ENCODE measurements at regions not wholly inside any gene's neighbourhood (a gene's known extent, or its start where the extent isn't known, plus 50 kb on each side); places are given as distances from the start of the nearest gene placed in this dataset.

GRCh38 chr3:16724487-16724886 lies 119.3 kb upstream of the DAZL start:
- Histone ChIP-seq H3K9ac (ENCODE audit: low read length) (no peak overlapping the region), H2BK5ac (ENCODE audit: low read depth, low read length, poor library complexity, severe bottlenecking) (no peak overlapping the region), H3K4ac (ENCODE audit: low read depth in 1 of 2, low read length in 2 of 2) (no peak overlapping the region), H3K9me3 (ENCODE audit: control insufficient read depth, low read length) (peaks cover 4% of the 10 kb centered on the region), H3K4me2 (ENCODE audit: low read length, poor library complexity, severe bottlenecking) (no peak overlapping the region), H3K79me1 (replicated peaks; ENCODE audit: low read length, poor library complexity, severe bottlenecking) (no peaks in the 10 kb centered on the region), H3K18ac (ENCODE audit: low read depth in 1 of 2, low read length in 2 of 2) (no peak overlapping the region), H2AFZ (ENCODE audit: low read depth, low read length) (no peak overlapping the region), H3K4me1 (ENCODE audit: control insufficient read depth, insufficient read depth, low read depth, low read length) (no peaks in the 10 kb centered on the region), H4K8ac (ENCODE audit: low read length) (no peak overlapping the region), H3K27ac (ENCODE audit: low read length, poor library complexity, severe bottlenecking) (no peak overlapping the region), H2AK5ac (ENCODE audit: low read length, severe bottlenecking) (no peak overlapping the region), H3K23ac (ENCODE audit: low read length in 2 of 2) (no peak overlapping the region), H3K4me3 (ENCODE audit: insufficient read depth in 1 of 2, low read depth in 1 of 2, low read length in 2 of 2) (no peak overlapping the region), H3K36me3 (ENCODE audit: control insufficient read depth in 1 of 2, insufficient read depth in 2 of 2, low read depth in 1 of 2, low read length in 2 of 2) (no peaks in the 10 kb centered on the region), H3K14ac (ENCODE audit: low read length in 2 of 2) (no peak overlapping the region), H4K91ac (ENCODE audit: low read length) (no peak overlapping the region), H2BK12ac (ENCODE audit: low read length in 2 of 2) (no peak overlapping the region), H3K27me3 (ENCODE audit: control insufficient read depth in 1 of 2, insufficient read depth in 1 of 2, low read length in 2 of 2) (no peaks in the 10 kb centered on the region), H2BK120ac (ENCODE audit: low read depth, low read length) (no peak overlapping the region), H2BK15ac (ENCODE audit: low read depth, poor library complexity, severe bottlenecking) (no peak overlapping the region)
- DNase-seq = no peak
- 60% methylated on average over 1 of the region's 3 CpGs for WGBS

GRCh38 chr3:16725972-16726371 lies 120.7 kb upstream of the DAZL start:
- Histone ChIP-seq H3K9me3 (ENCODE audit: control insufficient read depth, low read length) (peaks cover 4% of the 10 kb centered on the region), H3K4me2 (ENCODE audit: low read length, poor library complexity, severe bottlenecking) (no peak overlapping the region), H3K4me3 (ENCODE audit: insufficient read depth in 1 of 2, low read depth in 1 of 2, low read length in 2 of 2) (no peak overlapping the region), H3K36me3 (ENCODE audit: control insufficient read depth in 1 of 2, insufficient read depth in 2 of 2, low read depth in 1 of 2, low read length in 2 of 2) (no peaks in the 10 kb centered on the region), H3K14ac (ENCODE audit: low read length in 2 of 2) (no peak overlapping the region), H3K79me1 (replicated peaks; ENCODE audit: low read length, poor library complexity, severe bottlenecking) (no peaks in the 10 kb centered on the region), H3K4ac (ENCODE audit: low read depth in 1 of 2, low read length in 2 of 2) (no peak overlapping the region), H2BK12ac (ENCODE audit: low read length in 2 of 2) (no peak overlapping the region), H3K27me3 (ENCODE audit: control insufficient read depth in 1 of 2, insufficient read depth in 1 of 2, low read length in 2 of 2) (no peaks in the 10 kb centered on the region), H3K18ac (ENCODE audit: low read depth in 1 of 2, low read length in 2 of 2) (no peak overlapping the region), H2BK5ac (ENCODE audit: low read depth, low read length, poor library complexity, severe bottlenecking) (no peak overlapping the region), H3K27ac (ENCODE audit: low read length, poor library complexity, severe bottlenecking) (no peak overlapping the region), H2AK5ac (ENCODE audit: low read length, severe bottlenecking) (no peak overlapping the region), H2BK120ac (ENCODE audit: low read depth, low read length) (no peak overlapping the region), H4K8ac (ENCODE audit: low read length) (no peak overlapping the region), H3K23ac (ENCODE audit: low read length in 2 of 2) (no peak overlapping the region), H3K9ac (ENCODE audit: low read length) (no peak overlapping the region), H2BK15ac (ENCODE audit: low read depth, poor library complexity, severe bottlenecking) (no peak overlapping the region), H4K91ac (ENCODE audit: low read length) (no peak overlapping the region), H2AFZ (ENCODE audit: low read depth, low read length) (no peak overlapping the region), H3K4me1 (ENCODE audit: control insufficient read depth, insufficient read depth, low read depth, low read length) (no peaks in the 10 kb centered on the region)
- DNase-seq = no peak
- WGBS = no CpG with 5 or more reads among the region's 1 CpG

- Histone ChIP-seq H4K8ac (ENCODE audit: low read length) (no peak overlapping the region), H2AFZ (ENCODE audit: low read depth, low read length) (no peak overlapping the region), H3K36me3 (ENCODE audit: control insufficient read depth in 1 of 2, insufficient read depth in 2 of 2, low read depth in 1 of 2, low read length in 2 of 2) (no peaks in the 10 kb centered on the region), H3K18ac (ENCODE audit: low read depth in 1 of 2, low read length in 2 of 2) (no peak overlapping the region), H2BK15ac (ENCODE audit: low read depth, poor library complexity, severe bottlenecking) (no peak overlapping the region), H3K4me2 (ENCODE audit: low read length, poor library complexity, severe bottlenecking) (no peak overlapping the region), H3K23ac (ENCODE audit: low read length in 2 of 2) (no peak overlapping the region), H3K9ac (ENCODE audit: low read length) (peak overlapping the region; percentile 57), H3K27ac (ENCODE audit: low read length, poor library complexity, severe bottlenecking) (no peak overlapping the region), H2BK120ac (ENCODE audit: low read depth, low read length) (no peak overlapping the region), H3K9me3 (ENCODE audit: control insufficient read depth, low read length) (peaks cover 4% of the 10 kb centered on the region), H2AK5ac (ENCODE audit: low read length, severe bottlenecking) (no peak overlapping the region), H3K4me1 (ENCODE audit: control insufficient read depth, insufficient read depth, low read depth, low read length) (no peaks in the 10 kb centered on the region), H3K27me3 (ENCODE audit: control insufficient read depth in 1 of 2, insufficient read depth in 1 of 2, low read length in 2 of 2) (no peaks in the 10 kb centered on the region), H3K14ac (ENCODE audit: low read length in 2 of 2) (no peak overlapping the region), H3K79me1 (replicated peaks; ENCODE audit: low read length, poor library complexity, severe bottlenecking) (no peaks in the 10 kb centered on the region), H2BK12ac (ENCODE audit: low read length in 2 of 2) (no peak overlapping the region), H3K4ac (ENCODE audit: low read depth in 1 of 2, low read length in 2 of 2) (no peak overlapping the region), H2BK5ac (ENCODE audit: low read depth, low read length, poor library complexity, severe bottlenecking) (no peak overlapping the region), H3K4me3 (ENCODE audit: insufficient read depth in 1 of 2, low read depth in 1 of 2, low read length in 2 of 2) (peak overlapping the region in 1 of 2 experiments; percentile 1), H4K91ac (ENCODE audit: low read length) (no peak overlapping the region)
- DNase-seq = no peak
- WGBS = 76% methylated on average over 2 of the region's 4 CpGs
These were observed 123.8 kb upstream of the DAZL start for GRCh38 chr3:16728770-16729745.

- Histone ChIP-seq H3K9me3 (ENCODE audit: control insufficient read depth, low read length) (no peaks in the 10 kb centered on the region), H4K8ac (ENCODE audit: low read length) (no peak overlapping the region), H3K14ac (ENCODE audit: low read length in 2 of 2) (no peak overlapping the region), H2BK12ac (ENCODE audit: low read length in 2 of 2) (no peak overlapping the region), H3K18ac (ENCODE audit: low read depth in 1 of 2, low read length in 2 of 2) (no peak overlapping the region), H3K9ac (ENCODE audit: low read length) (no peak overlapping the region), H3K4me2 (ENCODE audit: low read length, poor library complexity, severe bottlenecking) (no peak overlapping the region), H3K36me3 (ENCODE audit: control insufficient read depth in 1 of 2, insufficient read depth in 2 of 2, low read depth in 1 of 2, low read length in 2 of 2) (no peaks in the 10 kb centered on the region), H3K79me1 (replicated peaks; ENCODE audit: low read length, poor library complexity, severe bottlenecking) (no peaks in the 10 kb centered on the region), H3K4me1 (ENCODE audit: control insufficient read depth, insufficient read depth, low read depth, low read length) (no peaks in the 10 kb centered on the region), H2AK5ac (ENCODE audit: low read length, severe bottlenecking) (no peak overlapping the region), H3K4me3 (ENCODE audit: insufficient read depth in 1 of 2, low read depth in 1 of 2, low read length in 2 of 2) (no peak overlapping the region), H3K27me3 (ENCODE audit: control insufficient read depth in 1 of 2, insufficient read depth in 1 of 2, low read length in 2 of 2) (no peaks in the 10 kb centered on the region), H2BK5ac (ENCODE audit: low read depth, low read length, poor library complexity, severe bottlenecking) (no peak overlapping the region), H2BK120ac (ENCODE audit: low read depth, low read length) (no peak overlapping the region), H3K23ac (ENCODE audit: low read length in 2 of 2) (no peak overlapping the region), H2BK15ac (ENCODE audit: low read depth, poor library complexity, severe bottlenecking) (no peak overlapping the region), H3K4ac (ENCODE audit: low read depth in 1 of 2, low read length in 2 of 2) (no peak overlapping the region), H4K91ac (ENCODE audit: low read length) (no peak overlapping the region), H3K27ac (ENCODE audit: low read length, poor library complexity, severe bottlenecking) (no peak overlapping the region), H2AFZ (ENCODE audit: low read depth, low read length) (no peak overlapping the region)
- DNase-seq = no peak
- no CpG with 5 or more reads among the region's 1 CpG for WGBS
These were observed 133.2 kb upstream of the DAZL start for GRCh38 chr3:16738451-16738850.

All from mesenchymal stem cell (in vitro differentiated cells and primary cell).